CMK (cell line): ENCODE measurements at regions not wholly inside any gene's neighbourhood (a gene's known extent, or its start where the extent isn't known, plus 50 kb on each side); places are given as distances from the start of the nearest gene placed in this dataset.
"Not testable (repeated sequence)": the region's sequence is repeated elsewhere in the genome, so short reads cannot be mapped to it uniquely, and the experiment has no call there.

Experiments
- DNase-seq: peaks from one replicate; pipeline ENCODE4 v3.0.0-alpha.2; 2010; ENCODE audit warnings: low read depth

GRCh38 chr17:68780596-68780995 is 174.6 kb downstream of the ABCA8 start:
- DNase-seq: no peak

GRCh38 chr17:68778726-68779125 is 176.5 kb downstream of the ABCA8 start:
- no peak for DNase-seq

GRCh38 chr17:68777856-68778694 is 176.9 kb upstream of the FAM20A start:
- DNase-seq: no peak

GRCh38 chr17:68777243-68777855 is 176.2 kb upstream of the FAM20A start:
- no peak for DNase-seq

- DNase-seq: no peak
Measured at GRCh38 chr17:68776451-68776850, 175.3 kb upstream of the FAM20A start.

- DNase-seq: no peak
Measured at GRCh38 chr17:68775969-68776368, 174.8 kb upstream of the FAM20A start.

GRCh38 chr17:68775318-68775717 is 174.2 kb upstream of the FAM20A start:
- no peak for DNase-seq

GRCh38 chr17:68771867-68772515 is 170.8 kb upstream of the FAM20A start:
- DNase-seq: no peak

- DNase-seq: no peak
Measured at GRCh38 chr17:68768804-68769203, 167.6 kb upstream of the FAM20A start.

- no peak for DNase-seq
Measured at GRCh38 chr17:68766640-68767039, 165.5 kb upstream of the FAM20A start.

- DNase-seq: no peak
Measured at GRCh38 chr17:68763562-68763961, 162.4 kb upstream of the FAM20A start.

- DNase-seq: no peak
Measured at GRCh38 chr17:68762911-68763310, 161.7 kb upstream of the FAM20A start.

- DNase-seq: no peak
Measured at GRCh38 chr17:68760141-68760475, 158.9 kb upstream of the FAM20A start.

GRCh38 chr17:68759343-68760140 is 158.4 kb upstream of the FAM20A start:
- DNase-seq: peak; percentile 70

- no peak for DNase-seq
Measured at GRCh38 chr17:68759002-68759342, 157.8 kb upstream of the FAM20A start.

- not testable (repeated sequence) for DNase-seq
Measured at GRCh38 chr17:68757866-68758757, 156.9 kb upstream of the FAM20A start.

- no peak for DNase-seq
Measured at GRCh38 chr17:68753985-68754769, 153.0 kb upstream of the FAM20A start.

GRCh38 chr17:68750208-68750562 is 149.0 kb upstream of the FAM20A start:
- no peak for DNase-seq

- DNase-seq: no peak
Measured at GRCh38 chr17:68749349-68750207, 148.4 kb upstream of the FAM20A start.

- no peak for DNase-seq
Measured at GRCh38 chr17:68748381-68748780, 147.2 kb upstream of the FAM20A start.
